AG04450 (cell line): ENCODE measurements at regions not wholly inside any gene's neighbourhood (a gene's known extent, or its start where the extent isn't known, plus 50 kb on each side); places are given as distances from the start of the nearest gene placed in this dataset.

Source experiments
- CTCF ChIA-PET: fragments of 300-600, 350-600 bp; formaldehyde crosslinking; extraction: SDS; loops from one replicate; lab custom pipeline; 2022; ENCODE audit warnings: antibody characterized with exemption, inconsistent platforms; lab: Charles Lee
- POLR2A ChIA-PET: fragments of 350-600 bp; formaldehyde crosslinking; extraction: SDS; loops from one replicate; lab custom pipeline; 2021; ENCODE audit warnings: antibody characterized with exemption, inconsistent platforms; lab: Yijun Ruan, JAX
- DNase-seq: peaks from one replicate; pipeline ENCODE4 v3.0.0-alpha.2; 2011; ENCODE audit warnings: low read depth, low spot score
- H3K27ac ChIP-seq: one replicate; pipeline ENCODE4 v1.5.1; 2012; ENCODE audit warnings: low read depth, low read length, control low read depth
- H3K27me3 ChIP-seq: one replicate; pipeline ENCODE4 v1.6.0; 2012; ENCODE audit warnings: low read length; ENCODE audit not compliant: control insufficient read depth, insufficient read depth
- H3K4me3 ChIP-seq: 2 replicates; pipeline ENCODE4 v1.5.1; 2011; ENCODE audit warnings: mild to moderate bottlenecking, low read depth, low read length, control low read depth
- H3K9me3 ChIP-seq: 2 replicates; pipeline ENCODE4 v1.5.1; 2012; ENCODE audit warnings: low read length; ENCODE audit not compliant: control insufficient read depth, insufficient read depth
- TF ChIP-seq, protein P1 (sequence below): IDR thresholded peaks from 2 replicates; pipeline ENCODE4 v1.5.1; 2011; ENCODE audit warnings: low read depth, low read length, control low read depth, inconsistent platforms

DNA sequence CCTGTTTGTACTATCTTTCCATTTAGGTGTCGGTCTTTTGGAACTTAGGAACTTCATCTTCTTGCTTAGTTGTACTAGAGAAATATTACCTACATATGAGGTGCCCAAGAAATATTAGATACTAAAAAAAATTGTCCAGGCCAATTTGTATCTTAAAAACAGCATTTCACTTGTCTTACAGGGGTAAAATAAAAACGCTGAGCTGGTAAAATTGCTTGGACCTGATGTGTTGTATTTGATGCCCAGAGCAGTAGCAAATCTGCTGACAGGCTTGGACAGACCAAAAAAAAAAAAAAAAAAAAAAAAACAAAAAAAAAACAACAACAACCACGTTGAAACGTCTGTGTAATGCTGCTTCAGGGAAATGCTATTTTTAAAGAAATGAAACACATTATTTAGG, 150.4 kb upstream of the ARX start:
- ChIA-PET POLR2A (no interaction called here), CTCF (no interaction called here)
- no peaks in the 10 kb centered on the region for H3K27me3 ChIP-seq
- H3K4me3 ChIP-seq: no peak overlapping the region
- no peak overlapping the region for H3K27ac ChIP-seq
- TF ChIP-seq, protein P1, sequence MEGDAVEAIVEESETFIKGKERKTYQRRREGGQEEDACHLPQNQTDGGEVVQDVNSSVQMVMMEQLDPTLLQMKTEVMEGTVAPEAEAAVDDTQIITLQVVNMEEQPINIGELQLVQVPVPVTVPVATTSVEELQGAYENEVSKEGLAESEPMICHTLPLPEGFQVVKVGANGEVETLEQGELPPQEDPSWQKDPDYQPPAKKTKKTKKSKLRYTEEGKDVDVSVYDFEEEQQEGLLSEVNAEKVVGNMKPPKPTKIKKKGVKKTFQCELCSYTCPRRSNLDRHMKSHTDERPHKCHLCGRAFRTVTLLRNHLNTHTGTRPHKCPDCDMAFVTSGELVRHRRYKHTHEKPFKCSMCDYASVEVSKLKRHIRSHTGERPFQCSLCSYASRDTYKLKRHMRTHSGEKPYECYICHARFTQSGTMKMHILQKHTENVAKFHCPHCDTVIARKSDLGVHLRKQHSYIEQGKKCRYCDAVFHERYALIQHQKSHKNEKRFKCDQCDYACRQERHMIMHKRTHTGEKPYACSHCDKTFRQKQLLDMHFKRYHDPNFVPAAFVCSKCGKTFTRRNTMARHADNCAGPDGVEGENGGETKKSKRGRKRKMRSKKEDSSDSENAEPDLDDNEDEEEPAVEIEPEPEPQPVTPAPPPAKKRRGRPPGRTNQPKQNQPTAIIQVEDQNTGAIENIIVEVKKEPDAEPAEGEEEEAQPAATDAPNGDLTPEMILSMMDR: no peak
- no peaks in the 10 kb centered on the region for H3K9me3 ChIP-seq
- DNase-seq: no peak

DNA sequence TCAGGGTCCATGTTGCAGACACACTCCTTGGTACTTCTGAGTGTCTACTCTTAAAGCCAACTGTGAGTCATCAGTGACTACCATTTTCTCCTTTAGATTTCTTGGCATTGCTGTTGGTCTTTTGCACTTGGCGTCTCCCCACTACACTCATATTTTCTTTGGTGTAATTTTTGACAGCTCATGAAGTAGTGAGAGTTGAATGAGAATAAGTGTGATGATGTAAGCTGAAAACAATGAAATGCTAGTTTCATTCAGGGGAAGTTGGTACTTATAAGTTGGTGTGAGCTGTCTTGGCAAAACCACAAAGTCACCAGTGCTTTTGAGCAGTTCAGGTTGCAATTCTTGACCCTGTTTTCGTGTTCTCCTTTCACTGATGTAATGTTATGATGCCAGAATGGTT, 142.9 kb upstream of the ARX start:
- DNase-seq: no peak
- Histone ChIP-seq H3K4me3 (no peak overlapping the region), H3K27ac (no peak overlapping the region), H3K9me3 (no peaks in the 10 kb centered on the region), H3K27me3 (no peaks in the 10 kb centered on the region)
- POLR2A ChIA-PET: no interaction called here
- CTCF ChIA-PET: interaction anchor here (0.9 kb wide), 1 partner anchor 406 kb away, joined by 3 read pairs; no protein-coding TSS in a partner anchor
- TF ChIP-seq, protein P1: no peak

DNA sequence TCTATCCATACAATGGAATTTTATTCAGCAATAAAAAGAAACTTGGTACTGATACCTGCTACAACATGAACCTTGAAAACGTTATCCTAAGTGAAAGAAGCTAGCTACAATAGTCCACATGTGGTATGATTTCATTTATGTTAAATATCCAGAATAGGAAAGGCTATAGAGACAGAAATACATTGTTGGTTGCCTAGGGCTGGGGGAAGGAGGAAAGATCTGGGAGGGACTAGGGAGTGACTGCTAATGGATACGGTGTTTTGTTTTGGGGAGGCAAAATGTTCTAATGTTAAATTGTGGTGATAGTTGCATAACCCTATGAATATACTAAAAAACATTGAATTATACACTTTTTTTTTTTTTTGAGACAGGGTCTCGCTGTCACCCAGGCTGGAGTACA, 141.1 kb upstream of the ARX start:
- no peak for DNase-seq
- no peak overlapping the region for H3K27ac ChIP-seq
- H3K4me3 ChIP-seq: no peak overlapping the region
- POLR2A ChIA-PET: no interaction called here
- TF ChIP-seq, protein P1: no peak
- CTCF ChIA-PET: no interaction called here
- H3K9me3 ChIP-seq: no peaks in the 10 kb centered on the region
- no peaks in the 10 kb centered on the region for H3K27me3 ChIP-seq

DNA sequence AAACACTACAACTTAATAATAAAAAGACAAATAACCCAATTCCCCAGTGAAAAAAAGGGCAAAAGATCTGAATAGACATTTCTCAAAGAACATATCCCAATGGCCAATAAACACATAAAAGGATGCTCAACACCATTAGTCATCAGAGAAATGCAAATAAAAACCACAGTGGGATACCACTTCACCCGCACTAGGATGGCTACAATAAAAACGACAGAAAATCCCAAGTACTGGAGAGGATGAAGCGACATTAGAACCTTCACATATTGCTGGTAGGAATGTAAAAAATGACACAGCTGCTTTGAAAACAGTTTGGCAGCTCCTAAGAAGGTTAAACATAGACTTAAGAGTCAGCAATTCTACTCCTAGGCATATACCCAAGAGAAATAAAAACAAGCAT, 140.6 kb upstream of the ARX start:
- Histone ChIP-seq H3K9me3 (no peaks in the 10 kb centered on the region), H3K27me3 (no peaks in the 10 kb centered on the region), H3K4me3 (no peak overlapping the region), H3K27ac (no peak overlapping the region)
- no peak for DNase-seq
- ChIA-PET POLR2A (no interaction called here), CTCF (no interaction called here)
- TF ChIP-seq, protein P1: no peak

DNA sequence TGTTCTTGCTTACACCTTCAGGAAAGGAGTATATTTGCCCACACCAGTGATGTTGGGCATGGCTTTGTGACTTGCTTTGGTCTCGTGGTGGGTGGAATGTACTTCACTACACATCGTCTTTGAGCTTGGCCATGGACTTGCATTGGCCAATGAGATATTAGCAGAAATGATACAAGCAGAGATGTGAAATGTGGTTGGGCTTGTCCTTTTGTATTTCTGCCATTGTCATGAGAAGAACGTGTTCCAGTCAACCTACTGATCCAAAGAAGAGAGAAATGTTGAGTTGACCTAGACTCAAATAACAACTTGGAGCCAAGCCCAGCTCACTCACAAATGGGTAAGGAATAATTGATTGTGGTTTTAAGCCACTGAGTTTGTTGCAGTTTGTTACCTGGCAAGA, 138.4 kb upstream of the ARX start:
- POLR2A ChIA-PET: no interaction called here
- H3K9me3 ChIP-seq: no peaks in the 10 kb centered on the region

More for the DNA sequence above, 138.4 kb upstream of the ARX start:
- TF ChIP-seq, protein P1: no peak
- Histone ChIP-seq H3K4me3 (no peak overlapping the region), H3K27me3 (no peaks in the 10 kb centered on the region), H3K27ac (no peak overlapping the region)
- no peak for DNase-seq
- CTCF ChIA-PET: interaction anchor here (1.3 kb wide), 1 partner anchor 10 kb away, joined by 5 read pairs; no protein-coding TSS in a partner anchor
